ENCODE measurements at regions not wholly inside any gene's neighbourhood (a gene's known extent, or its start where the extent isn't known, plus 50 kb on each side); places are given as distances from the start of the nearest gene placed in this dataset.
"Not testable (repeated sequence)": the region's sequence is repeated elsewhere in the genome, so short reads cannot be mapped to it uniquely, and the experiment has no call there.

- Histone ChIP-seq H3K27ac (no peak overlapping the region), H3K4me3 (no peak overlapping the region)
These were observed 1103.0 kb downstream of the CBLN2 start for GRCh38 chr18:71441156-71441555.

- Histone ChIP-seq H3K4me3 (no peak overlapping the region), H3K27ac (no peak overlapping the region)
These were observed 1106.6 kb downstream of the CBLN2 start for GRCh38 chr18:71437511-71437910.

GRCh38 chr18:71433373-71433772 is 1110.8 kb downstream of the CBLN2 start:
- H3K4me3 ChIP-seq: no peak overlapping the region
- H3K27ac ChIP-seq: no peak overlapping the region

DNA sequence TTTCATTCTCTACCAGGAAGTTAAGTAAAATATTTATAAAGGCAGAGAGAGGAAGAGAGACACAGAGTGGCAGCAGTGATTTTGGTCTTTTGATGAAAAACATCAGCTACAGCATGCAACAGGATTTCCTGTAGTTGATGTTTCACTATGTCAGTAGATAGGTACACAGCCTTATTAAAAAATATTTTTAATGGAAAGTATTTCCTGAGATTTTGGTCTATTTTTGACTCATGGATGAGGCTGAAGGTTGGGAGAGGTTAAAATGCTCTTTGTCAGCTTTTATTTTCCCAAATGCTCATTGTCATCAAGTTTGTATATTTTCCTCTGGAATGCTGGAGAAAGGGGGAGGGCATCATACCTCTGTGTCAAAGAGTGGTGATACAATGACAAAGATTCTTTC is 1112.5 kb downstream of the CBLN2 start:
- no peak overlapping the region for H3K4me3 ChIP-seq
- no peak overlapping the region for H3K27ac ChIP-seq

DNA sequence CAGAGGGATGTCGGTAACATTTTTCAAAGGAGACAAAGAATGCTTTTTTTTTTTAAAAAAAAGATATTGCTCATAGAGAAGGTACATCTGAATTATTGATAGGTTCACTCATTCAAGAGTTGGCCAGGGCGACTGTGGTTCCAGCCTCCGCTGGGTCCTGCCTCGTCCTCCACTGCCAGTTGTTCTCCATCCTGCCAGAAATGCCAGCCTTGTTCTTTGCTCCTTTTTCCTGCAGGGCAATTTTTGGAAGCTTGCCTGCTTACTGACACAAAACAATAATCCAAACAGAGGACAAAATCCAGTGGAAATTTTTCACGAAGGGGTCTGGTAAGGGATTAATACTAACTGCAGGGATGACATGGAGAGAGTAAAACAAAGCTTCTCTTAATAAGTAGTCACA is 1113.0 kb downstream of the CBLN2 start:
- Histone ChIP-seq H3K27ac (no peak overlapping the region), H3K4me3 (no peak overlapping the region)

- no peak overlapping the region for H3K4me3 ChIP-seq
- H3K27ac ChIP-seq: no peak overlapping the region
These were observed 1117.7 kb downstream of the CBLN2 start for GRCh38 chr18:71426441-71426840.

DNA sequence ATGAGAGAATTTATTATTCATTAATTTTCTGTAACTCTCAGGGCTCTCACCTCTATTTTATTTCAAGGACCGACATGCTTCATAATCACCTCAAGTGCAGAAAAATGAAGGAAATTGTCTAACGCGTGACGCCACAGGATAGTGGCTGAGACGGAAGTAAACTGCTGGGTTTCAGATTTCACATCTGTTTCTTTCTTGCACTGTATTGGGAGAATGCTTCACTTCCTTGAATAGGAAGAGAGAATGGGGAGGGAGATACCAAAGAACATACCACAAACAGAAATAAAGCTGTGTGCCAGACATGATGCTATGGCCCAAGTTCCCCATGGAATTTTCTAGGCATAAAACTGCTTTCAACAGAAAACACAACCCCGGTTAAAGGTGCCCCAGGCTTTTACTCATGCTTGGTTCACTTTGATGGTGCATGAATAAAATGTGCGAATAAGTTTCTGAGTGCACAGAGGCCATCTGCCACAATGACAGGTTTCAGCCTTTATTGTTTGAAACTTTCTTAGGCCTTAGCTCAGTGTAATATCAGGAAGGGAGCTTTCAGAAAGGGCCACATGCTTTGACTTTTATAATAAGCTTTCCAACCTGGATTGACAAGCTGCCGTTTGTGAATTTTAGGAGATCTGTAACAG is 1116.4 kb downstream of the SOCS6 start:
- no peak overlapping the region for H3K27ac ChIP-seq
- H3K4me3 ChIP-seq: no peak overlapping the region

GRCh38 chr18:71403501-71403900 is 1114.7 kb downstream of the SOCS6 start:
- Histone ChIP-seq H3K4me3 (no peak overlapping the region), H3K27ac (no peak overlapping the region)

DNA sequence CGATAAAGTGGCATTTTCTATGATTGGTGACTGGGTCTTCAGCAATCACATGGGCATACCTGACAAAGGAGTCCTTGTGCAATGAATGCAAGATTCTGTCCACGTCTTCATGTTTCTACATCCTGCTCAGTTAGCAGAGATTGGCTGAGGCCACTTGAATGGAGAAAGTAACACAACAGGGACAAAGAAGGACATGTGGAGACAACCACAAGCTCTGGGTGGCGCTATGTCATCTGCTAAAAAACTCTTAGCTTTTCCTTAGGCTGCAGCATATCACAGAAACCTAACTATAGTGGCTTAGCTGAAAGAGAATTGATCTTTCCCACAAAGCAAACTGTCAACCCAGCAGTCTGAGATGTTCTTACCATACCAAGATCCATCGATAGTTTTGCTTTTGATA is 1109.7 kb downstream of the SOCS6 start:
- H3K27ac ChIP-seq: no peak overlapping the region

GRCh38 chr18:71388148-71388547 is 1099.3 kb downstream of the SOCS6 start:
- Histone ChIP-seq H3K4me3 (no peak overlapping the region), H3K27ac (no peak overlapping the region)

More for the DNA sequence above, 1109.7 kb downstream of the SOCS6 start:
- no peak overlapping the region for H3K4me3 ChIP-seq

GRCh38 chr18:71374294-71375000 is 1085.6 kb downstream of the SOCS6 start:
- H3K4me3 ChIP-seq: no peak overlapping the region

DNA sequence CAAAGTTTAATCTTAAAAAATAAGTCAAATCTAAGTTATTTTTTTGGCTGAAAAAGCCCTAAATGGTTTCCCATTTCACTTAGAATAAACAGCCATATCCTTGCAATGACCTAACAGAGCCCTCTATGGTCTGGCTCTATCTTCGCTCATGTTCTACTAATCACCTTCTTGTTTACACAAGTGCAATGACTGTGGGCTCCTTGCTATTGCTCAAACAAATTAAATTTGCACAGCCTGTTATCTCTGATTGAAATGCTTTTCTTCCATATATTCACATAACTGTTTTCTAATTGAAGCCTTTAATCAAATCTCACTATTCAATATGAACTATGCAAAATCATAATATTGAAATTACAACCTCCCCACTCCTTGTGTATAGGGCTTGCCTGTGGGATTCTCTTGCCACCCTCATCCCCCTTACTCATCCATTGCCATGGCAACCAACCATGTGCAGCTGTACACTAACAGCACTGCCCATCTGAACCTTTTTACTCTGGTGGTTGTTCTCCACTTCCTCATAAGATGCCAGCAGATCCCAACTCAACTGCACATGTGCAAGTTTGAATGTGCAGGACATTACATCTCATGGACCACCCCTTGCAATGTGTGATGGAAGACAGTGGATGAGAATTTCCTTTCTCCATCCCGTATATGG is 1083.2 kb downstream of the SOCS6 start:
- H3K4me3 ChIP-seq: no peak overlapping the region
- no peak overlapping the region for H3K27ac ChIP-seq

More at GRCh38 chr18:71374294-71375000, 1085.6 kb downstream of the SOCS6 start:
- no peak overlapping the region for H3K27ac ChIP-seq

DNA sequence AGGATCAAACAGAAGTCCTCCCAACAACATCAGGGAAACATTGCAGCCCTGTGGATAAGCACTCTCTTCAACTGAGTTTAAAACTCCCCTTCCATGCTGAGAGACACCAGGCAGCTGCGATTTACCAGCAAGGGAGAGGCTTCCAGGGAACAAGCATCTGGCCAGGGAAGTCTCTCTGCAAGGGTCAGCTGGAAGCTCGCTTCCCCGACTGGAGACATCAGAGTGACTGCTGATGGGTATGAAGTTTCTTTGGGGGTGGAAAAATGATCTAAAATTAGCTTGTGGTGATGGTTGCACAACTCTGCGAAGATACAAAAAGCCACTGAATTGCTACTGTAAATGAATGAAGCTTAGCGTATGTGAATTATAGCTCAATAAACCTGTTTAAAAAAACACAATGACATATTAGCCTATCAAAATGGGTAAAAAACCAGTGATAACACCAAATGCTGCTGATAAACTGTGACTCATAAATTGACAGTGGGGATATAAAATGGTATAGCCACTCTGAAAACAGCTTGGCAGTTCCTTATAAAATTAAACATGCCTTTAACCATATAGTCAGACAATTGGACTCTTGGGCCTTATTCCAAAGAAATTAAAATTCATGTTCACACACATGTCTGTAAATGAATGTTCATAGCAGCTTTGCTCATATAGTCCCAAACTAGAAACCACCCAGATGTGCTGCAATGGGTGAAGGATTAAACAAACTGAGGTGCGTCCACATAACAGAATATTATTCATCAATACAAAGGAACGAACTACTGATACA is 1082.0 kb downstream of the SOCS6 start:
- no peak overlapping the region for H3K4me3 ChIP-seq
- no peak overlapping the region for H3K27ac ChIP-seq

- no peak overlapping the region for H3K27ac ChIP-seq
- no peak overlapping the region for H3K4me3 ChIP-seq
These were observed 1081.2 kb downstream of the SOCS6 start for GRCh38 chr18:71370095-71370494.

DNA sequence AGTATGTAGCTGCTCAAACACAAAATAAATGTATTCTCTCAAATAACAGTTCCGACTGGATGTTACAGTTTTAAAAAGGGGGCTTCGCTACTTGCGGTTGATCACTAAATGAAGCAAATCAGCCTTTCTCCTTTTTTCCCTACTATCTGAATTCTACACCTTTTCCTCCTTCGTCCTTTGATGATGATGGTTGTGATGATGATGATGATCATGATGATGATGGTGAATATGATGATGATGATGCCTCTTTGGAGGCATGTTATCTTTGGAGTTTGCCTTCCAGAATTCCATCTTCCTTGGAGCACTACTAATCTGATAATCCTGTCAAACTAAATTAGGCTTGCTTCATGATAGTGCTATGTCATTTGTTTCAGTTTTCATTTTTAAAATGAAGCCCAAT is 1073.3 kb downstream of the SOCS6 start:
- H3K27ac ChIP-seq: no peak overlapping the region
- no peak overlapping the region for H3K4me3 ChIP-seq

- H3K4me3 ChIP-seq, H3K27ac ChIP-seq: not testable (repeated sequence)
These were observed 1066.8 kb downstream of the SOCS6 start for GRCh38 chr18:71355599-71355998.

DNA sequence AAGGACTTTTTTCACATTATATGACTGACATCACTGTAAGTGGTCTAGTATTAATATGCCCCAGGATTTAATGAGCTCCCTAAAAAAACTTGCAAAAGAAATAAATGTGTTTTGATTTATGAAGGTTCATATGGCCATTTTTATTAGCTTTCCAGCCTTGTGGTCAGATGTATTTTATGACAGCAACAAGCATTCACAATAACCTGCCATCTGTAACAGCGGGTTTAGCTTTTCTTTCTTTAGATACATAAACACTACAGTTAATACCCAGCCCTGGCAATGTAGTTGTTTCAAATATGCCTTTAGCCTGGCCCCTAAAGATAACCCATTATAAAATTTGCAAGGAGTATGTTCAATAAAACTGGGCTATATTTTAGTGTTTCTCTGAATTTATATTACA is 1063.8 kb downstream of the SOCS6 start:
- no peak overlapping the region for H3K27ac ChIP-seq

GRCh38 chr18:71336576-71337210 is 1047.8 kb downstream of the SOCS6 start:
- no peak overlapping the region for H3K27ac ChIP-seq
- H3K4me3 ChIP-seq: no peak overlapping the region

More for the DNA sequence above, 1063.8 kb downstream of the SOCS6 start:
- H3K4me3 ChIP-seq: no peak overlapping the region

DNA sequence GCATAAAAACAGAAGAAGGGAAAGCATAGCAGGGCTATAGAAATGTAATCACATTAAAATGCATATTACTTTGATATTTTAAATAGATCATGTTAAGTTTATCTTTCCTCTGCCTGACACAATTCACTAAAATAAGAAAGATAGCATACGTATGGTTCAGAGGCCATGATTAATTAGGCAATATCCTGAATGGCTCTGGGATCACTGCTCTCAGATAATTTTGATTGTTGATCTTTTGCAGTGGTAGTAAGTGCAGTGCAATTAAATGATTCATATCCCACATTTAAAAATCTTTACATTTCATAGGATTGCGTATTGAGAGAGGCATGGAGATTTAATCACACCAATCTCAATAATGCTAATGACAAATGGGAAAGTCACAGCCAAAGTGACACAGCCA is 1040.7 kb downstream of the SOCS6 start:
- Histone ChIP-seq H3K4me3 (no peak overlapping the region), H3K27ac (no peak overlapping the region)

DNA sequence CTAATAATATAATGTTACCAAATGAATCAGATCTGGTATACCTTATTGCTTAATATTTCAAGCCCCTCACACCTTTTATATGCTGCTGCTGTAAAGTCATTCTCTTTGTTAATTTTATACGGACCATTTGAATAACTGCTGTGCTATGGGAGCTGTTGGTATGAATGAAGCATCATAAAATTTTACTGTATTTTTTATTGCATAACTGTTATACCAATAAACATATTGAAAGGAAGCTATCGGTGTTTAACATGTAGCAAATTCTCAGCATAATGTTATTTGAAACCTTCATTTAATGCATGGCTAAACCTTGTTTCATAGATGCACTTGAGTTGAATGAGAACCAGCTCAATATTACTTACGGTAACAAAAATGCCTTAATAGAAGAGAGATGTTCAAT is 1040.3 kb downstream of the SOCS6 start:
- Histone ChIP-seq H3K4me3 (no peak overlapping the region), H3K27ac (no peak overlapping the region)

Measured in skin epidermis (tissue), 12 donors.